ENCODE measurements at regions not wholly inside any gene's neighbourhood (a gene's known extent, or its start where the extent isn't known, plus 50 kb on each side); places are given as distances from the start of the nearest gene placed in this dataset.

DNA sequence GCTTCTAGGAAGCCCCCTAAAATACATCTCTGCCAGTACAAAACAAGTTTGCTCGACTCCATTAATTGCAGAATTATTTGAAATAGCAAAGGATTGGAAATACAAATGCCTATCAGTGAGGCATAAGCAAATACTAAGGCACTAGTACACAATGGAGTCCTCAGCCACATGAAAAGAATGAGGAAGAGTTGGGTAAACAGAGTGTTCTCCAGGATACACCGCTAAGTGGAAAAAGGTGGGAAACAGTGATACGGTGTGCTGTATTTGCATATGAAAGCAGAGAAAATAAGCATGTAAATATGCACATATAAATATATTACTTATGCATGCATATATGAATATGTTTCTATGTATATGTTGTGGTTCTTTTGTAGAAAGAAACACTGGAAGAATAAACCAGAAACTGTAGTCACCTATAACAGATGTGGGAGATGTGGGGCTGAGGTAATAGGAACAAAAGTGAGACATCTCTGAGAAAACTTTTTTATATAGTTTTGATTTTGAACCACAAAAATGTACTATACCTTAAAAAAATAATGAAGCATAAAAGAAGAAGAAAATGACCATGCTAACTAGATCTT is 143.4 kb upstream of the MYLIP start (continued):
- TF ChIP-seq, protein P1, sequence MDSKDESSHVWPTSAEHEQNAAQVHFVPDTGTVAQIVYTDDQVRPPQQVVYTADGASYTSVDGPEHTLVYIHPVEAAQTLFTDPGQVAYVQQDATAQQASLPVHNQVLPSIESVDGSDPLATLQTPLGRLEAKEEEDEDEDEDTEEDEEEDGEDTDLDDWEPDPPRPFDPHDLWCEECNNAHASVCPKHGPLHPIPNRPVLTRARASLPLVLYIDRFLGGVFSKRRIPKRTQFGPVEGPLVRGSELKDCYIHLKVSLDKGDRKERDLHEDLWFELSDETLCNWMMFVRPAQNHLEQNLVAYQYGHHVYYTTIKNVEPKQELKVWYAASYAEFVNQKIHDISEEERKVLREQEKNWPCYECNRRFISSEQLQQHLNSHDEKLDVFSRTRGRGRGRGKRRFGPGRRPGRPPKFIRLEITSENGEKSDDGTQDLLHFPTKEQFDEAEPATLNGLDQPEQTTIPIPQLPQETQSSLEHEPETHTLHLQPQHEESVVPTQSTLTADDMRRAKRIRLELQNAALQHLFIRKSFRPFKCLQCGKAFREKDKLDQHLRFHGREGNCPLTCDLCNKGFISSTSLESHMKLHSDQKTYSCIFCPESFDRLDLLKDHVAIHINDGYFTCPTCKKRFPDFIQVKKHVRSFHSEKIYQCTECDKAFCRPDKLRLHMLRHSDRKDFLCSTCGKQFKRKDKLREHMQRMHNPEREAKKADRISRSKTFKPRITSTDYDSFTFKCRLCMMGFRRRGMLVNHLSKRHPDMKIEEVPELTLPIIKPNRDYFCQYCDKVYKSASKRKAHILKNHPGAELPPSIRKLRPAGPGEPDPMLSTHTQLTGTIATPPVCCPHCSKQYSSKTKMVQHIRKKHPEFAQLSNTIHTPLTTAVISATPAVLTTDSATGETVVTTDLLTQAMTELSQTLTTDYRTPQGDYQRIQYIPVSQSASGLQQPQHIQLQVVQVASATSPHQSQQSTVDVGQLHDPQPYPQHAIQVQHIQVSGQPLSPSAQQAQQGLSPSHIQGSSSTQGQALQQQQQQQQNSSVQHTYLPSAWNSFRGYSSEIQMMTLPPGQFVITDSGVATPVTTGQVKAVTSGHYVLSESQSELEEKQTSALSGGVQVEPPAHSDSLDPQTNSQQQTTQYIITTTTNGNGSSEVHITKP (tag by site-specific recombination; IDR thresholded peaks at IDR 0.05): no peak
- TF ChIP-seq ZNF274 (IDR thresholded peaks at IDR 0.05; ENCODE audit: low read length) (no peak), ZNF274 (tag by site-specific recombination; IDR thresholded peaks at IDR 0.05; ENCODE audit: borderline replicate concordance) (no peak), ZNF223 (tag by site-specific recombination; IDR thresholded peaks at IDR 0.05) (no peak), ZNF37A (tag by site-specific recombination; IDR thresholded peaks at IDR 0.05) (no peak), SETDB1 (IDR thresholded peaks at IDR 0.05; ENCODE audit: insufficient read length, low read length) (no peak), FEZF1 (tag by site-specific recombination; IDR thresholded peaks at IDR 0.05) (no peak), PRDM1 (tag by site-specific recombination; IDR thresholded peaks at IDR 0.05) (no peak), ZNF335 (tag by site-specific recombination; conservative IDR thresholded peaks at IDR 0.05) (no peak), ZNF548 (tag by site-specific recombination; IDR thresholded peaks at IDR 0.05) (no peak), ZBTB8A (tag by site-specific recombination; IDR thresholded peaks at IDR 0.05) (no peak), ZNF221 (tag by site-specific recombination; IDR thresholded peaks at IDR 0.05; ENCODE audit: borderline replicate concordance) (no peak), REPIN1 (tag by site-specific recombination; IDR thresholded peaks at IDR 0.05; ENCODE audit: low read depth) (no peak)
- TF ChIP-seq, protein P2, sequence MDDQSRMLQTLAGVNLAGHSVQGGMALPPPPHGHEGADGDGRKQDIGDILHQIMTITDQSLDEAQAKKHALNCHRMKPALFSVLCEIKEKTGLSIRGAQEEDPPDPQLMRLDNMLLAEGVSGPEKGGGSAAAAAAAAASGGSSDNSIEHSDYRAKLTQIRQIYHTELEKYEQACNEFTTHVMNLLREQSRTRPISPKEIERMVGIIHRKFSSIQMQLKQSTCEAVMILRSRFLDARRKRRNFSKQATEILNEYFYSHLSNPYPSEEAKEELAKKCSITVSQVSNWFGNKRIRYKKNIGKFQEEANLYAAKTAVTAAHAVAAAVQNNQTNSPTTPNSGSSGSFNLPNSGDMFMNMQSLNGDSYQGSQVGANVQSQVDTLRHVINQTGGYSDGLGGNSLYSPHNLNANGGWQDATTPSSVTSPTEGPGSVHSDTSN (CRISPR knock-in tag; IDR thresholded peaks at IDR 0.05): no peak
- TF ChIP-seq, protein P3, sequence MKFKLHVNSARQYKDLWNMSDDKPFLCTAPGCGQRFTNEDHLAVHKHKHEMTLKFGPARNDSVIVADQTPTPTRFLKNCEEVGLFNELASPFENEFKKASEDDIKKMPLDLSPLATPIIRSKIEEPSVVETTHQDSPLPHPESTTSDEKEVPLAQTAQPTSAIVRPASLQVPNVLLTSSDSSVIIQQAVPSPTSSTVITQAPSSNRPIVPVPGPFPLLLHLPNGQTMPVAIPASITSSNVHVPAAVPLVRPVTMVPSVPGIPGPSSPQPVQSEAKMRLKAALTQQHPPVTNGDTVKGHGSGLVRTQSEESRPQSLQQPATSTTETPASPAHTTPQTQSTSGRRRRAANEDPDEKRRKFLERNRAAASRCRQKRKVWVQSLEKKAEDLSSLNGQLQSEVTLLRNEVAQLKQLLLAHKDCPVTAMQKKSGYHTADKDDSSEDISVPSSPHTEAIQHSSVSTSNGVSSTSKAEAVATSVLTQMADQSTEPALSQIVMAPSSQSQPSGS (tag by site-specific recombination; IDR thresholded peaks at IDR 0.05; ENCODE audit: low read depth): no peak

DNA sequence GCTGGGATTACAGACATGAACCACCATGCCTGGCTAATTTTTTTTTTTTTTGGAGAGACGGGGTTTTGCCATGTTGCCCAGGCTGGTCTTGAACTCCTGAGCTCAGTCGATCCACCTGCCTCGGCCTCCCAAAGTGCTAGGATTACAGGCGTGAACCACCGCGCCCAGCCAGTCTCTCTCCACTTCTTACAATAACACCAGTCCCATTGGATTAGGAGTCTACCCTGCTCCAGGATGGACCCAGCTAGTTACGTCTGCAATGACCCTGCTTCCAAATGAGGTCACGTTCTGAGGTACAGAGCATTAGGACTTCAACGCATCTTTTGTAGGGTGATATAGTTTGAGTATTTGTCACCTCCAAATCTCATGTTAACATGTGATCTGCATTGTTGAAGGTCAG is 146.9 kb upstream of the MYLIP start:
- no peak overlapping the region for H3K27ac ChIP-seq (ENCODE audit: extremely low read depth, low read depth, low read length)
- H3K4me3 ChIP-seq (ENCODE audit: low read depth, low read length): no peak overlapping the region
- H3K36me3 ChIP-seq (ENCODE audit: control insufficient read depth in 2 of 2, insufficient read depth in 1 of 2, low read length in 2 of 2): no peaks in the 10 kb centered on the region
- H3K9me3 ChIP-seq (ENCODE audit: control insufficient read depth, insufficient read depth, low read depth, low read length): no peaks in the 10 kb centered on the region
- POLR2A ChIA-PET: no interaction called here
- CTCF ChIA-PET: no interaction called here
- H3K4me1 ChIP-seq (ENCODE audit: control insufficient read depth, insufficient read depth, low read length): no peaks in the 10 kb centered on the region
- TF ChIP-seq ZNF23 (tag by site-specific recombination; IDR thresholded peaks at IDR 0.05; ENCODE audit: borderline replicate concordance) (no peak), ZIC2 (tag by site-specific recombination; IDR thresholded peaks at IDR 0.05) (no peak), ZSCAN30 (tag by site-specific recombination; IDR thresholded peaks at IDR 0.05) (no peak), ZNF133 (tag by site-specific recombination; IDR thresholded peaks at IDR 0.05) (no peak), WT1 (tag by site-specific recombination; IDR thresholded peaks at IDR 0.05) (no peak), ZNF558 (tag by site-specific recombination; IDR thresholded peaks at IDR 0.05) (no peak), ZNF654 (tag by site-specific recombination; IDR thresholded peaks at IDR 0.05; ENCODE audit: low read depth) (no peak), ZNF292 (tag by site-specific recombination; IDR thresholded peaks at IDR 0.05; ENCODE audit: borderline replicate concordance, low read depth) (no peak), GLI2 (tag by site-specific recombination; IDR thresholded peaks at IDR 0.05; ENCODE audit: borderline replicate concordance, low read depth) (no peak), ZNF660 (tag by site-specific recombination; IDR thresholded peaks at IDR 0.05) (no peak), MYNN (tag by site-specific recombination; IDR thresholded peaks at IDR 0.05; ENCODE audit: borderline replicate concordance) (no peak), ZNF138 (tag by site-specific recombination; IDR thresholded peaks at IDR 0.05; ENCODE audit: borderline replicate concordance) (no peak), ZNF514 (tag by site-specific recombination; IDR thresholded peaks at IDR 0.05) (no peak), ZNF544 (tag by site-specific recombination; IDR thresholded peaks at IDR 0.05) (no peak)
- TF ChIP-seq, protein P4, sequence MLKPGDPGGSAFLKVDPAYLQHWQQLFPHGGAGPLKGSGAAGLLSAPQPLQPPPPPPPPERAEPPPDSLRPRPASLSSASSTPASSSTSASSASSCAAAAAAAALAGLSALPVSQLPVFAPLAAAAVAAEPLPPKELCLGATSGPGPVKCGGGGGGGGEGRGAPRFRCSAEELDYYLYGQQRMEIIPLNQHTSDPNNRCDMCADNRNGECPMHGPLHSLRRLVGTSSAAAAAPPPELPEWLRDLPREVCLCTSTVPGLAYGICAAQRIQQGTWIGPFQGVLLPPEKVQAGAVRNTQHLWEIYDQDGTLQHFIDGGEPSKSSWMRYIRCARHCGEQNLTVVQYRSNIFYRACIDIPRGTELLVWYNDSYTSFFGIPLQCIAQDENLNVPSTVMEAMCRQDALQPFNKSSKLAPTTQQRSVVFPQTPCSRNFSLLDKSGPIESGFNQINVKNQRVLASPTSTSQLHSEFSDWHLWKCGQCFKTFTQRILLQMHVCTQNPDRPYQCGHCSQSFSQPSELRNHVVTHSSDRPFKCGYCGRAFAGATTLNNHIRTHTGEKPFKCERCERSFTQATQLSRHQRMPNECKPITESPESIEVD (tag by site-specific recombination; IDR thresholded peaks at IDR 0.05): no peak
